ENCODE measurements at regions not wholly inside any gene's neighbourhood (a gene's known extent, or its start where the extent isn't known, plus 50 kb on each side); places are given as distances from the start of the nearest gene placed in this dataset.

- no peaks in the 10 kb centered on the region for H3K36me3 ChIP-seq (ENCODE audit: low read depth)
- H4K20me1 ChIP-seq (ENCODE audit: insufficient read depth) = no peaks in the 10 kb centered on the region
- no peak overlapping the region for H2AFZ ChIP-seq
- no peak overlapping the region for H3K4me3 ChIP-seq
- no peak overlapping the region for H3K27ac ChIP-seq
- H3F3A ChIP-seq (ENCODE audit: insufficient read depth) = no peaks in the 10 kb centered on the region
- in situ Hi-C loops (cut with MboI) = no loop called here
- no peak overlapping the region for H3K9ac ChIP-seq
- TF ChIP-seq EZH2phosphoT487 (IDR thresholded peaks at IDR 0.05; ENCODE audit: insufficient read depth, low read depth) (no peak), EZH2 (IDR thresholded peaks at IDR 0.05; ENCODE audit: insufficient read depth, poor library complexity, severe bottlenecking) (no peak)
- no peaks in the 10 kb centered on the region for H3K9me2 ChIP-seq (ENCODE audit: insufficient read depth)
- no peaks in the 10 kb centered on the region for H3K79me2 ChIP-seq (ENCODE audit: insufficient read depth)
- H3K4me1 ChIP-seq (ENCODE audit: insufficient read depth) = no peaks in the 10 kb centered on the region
- 35 to 49% methylated on average over 2 of the region's 2 CpGs for WGBS, 2 experiments (ENCODE audit: low coverage in 1 of 2, low lambda C conversion rate in 2 of 2, missing lambda C conversion rate in 2 of 2)
- no peak for DNase-seq
- H3K27me3 ChIP-seq (replicated peaks; ENCODE audit: insufficient read depth) = no peaks in the 10 kb centered on the region
- H3K4me2 ChIP-seq (ENCODE audit: unreplicated experiment) = no peak overlapping the region
- no peaks in the 10 kb centered on the region for H3K9me3 ChIP-seq (ENCODE audit: low read depth)
Measured at GRCh38 chr12:125944446-125944845, 879.2 kb downstream of the AACS start.

GRCh38 chr12:125949471-125949870 lies 884.2 kb downstream of the AACS start:
- Histone ChIP-seq H3K9me3 (ENCODE audit: low read depth) (no peaks in the 10 kb centered on the region), H3K9me2 (ENCODE audit: insufficient read depth) (no peaks in the 10 kb centered on the region), H4K20me1 (ENCODE audit: insufficient read depth) (no peaks in the 10 kb centered on the region), H3K27me3 (replicated peaks; ENCODE audit: insufficient read depth) (no peaks in the 10 kb centered on the region), H3K79me2 (ENCODE audit: insufficient read depth) (no peaks in the 10 kb centered on the region), H3K4me3 (no peak overlapping the region), H3K27ac (no peak overlapping the region), H3K36me3 (ENCODE audit: low read depth) (no peaks in the 10 kb centered on the region), H3K4me1 (ENCODE audit: insufficient read depth) (no peaks in the 10 kb centered on the region), H3K4me2 (ENCODE audit: unreplicated experiment) (no peak overlapping the region), H3F3A (ENCODE audit: insufficient read depth) (no peaks in the 10 kb centered on the region), H3K9ac (no peak overlapping the region), H2AFZ (no peak overlapping the region)
- no peak for DNase-seq
- in situ Hi-C loops (cut with MboI) = no loop called here
- 44% methylated on average over 7 of the region's 7 CpGs for WGBS, 2 experiments (ENCODE audit: low coverage in 1 of 2, low lambda C conversion rate in 2 of 2, missing lambda C conversion rate in 2 of 2)
- TF ChIP-seq EZH2 (IDR thresholded peaks at IDR 0.05; ENCODE audit: insufficient read depth, poor library complexity, severe bottlenecking) (no peak), EZH2phosphoT487 (IDR thresholded peaks at IDR 0.05; ENCODE audit: insufficient read depth, low read depth) (no peak)

- Histone ChIP-seq H3K36me3 (ENCODE audit: low read depth) (no peaks in the 10 kb centered on the region), H3K27ac (no peak overlapping the region), H3K4me3 (no peak overlapping the region), H3K4me1 (ENCODE audit: insufficient read depth) (no peaks in the 10 kb centered on the region), H3K27me3 (replicated peaks; ENCODE audit: insufficient read depth) (no peaks in the 10 kb centered on the region), H2AFZ (no peak overlapping the region), H3K79me2 (ENCODE audit: insufficient read depth) (no peaks in the 10 kb centered on the region), H3K4me2 (ENCODE audit: unreplicated experiment) (no peak overlapping the region), H3F3A (ENCODE audit: insufficient read depth) (no peaks in the 10 kb centered on the region), H4K20me1 (ENCODE audit: insufficient read depth) (no peaks in the 10 kb centered on the region), H3K9me3 (ENCODE audit: low read depth) (no peaks in the 10 kb centered on the region), H3K9me2 (ENCODE audit: insufficient read depth) (no peaks in the 10 kb centered on the region), H3K9ac (no peak overlapping the region)
- no peak for DNase-seq
- TF ChIP-seq EZH2 (IDR thresholded peaks at IDR 0.05; ENCODE audit: insufficient read depth, poor library complexity, severe bottlenecking) = no peak
- no peak for TF ChIP-seq EZH2phosphoT487 (IDR thresholded peaks at IDR 0.05; ENCODE audit: insufficient read depth, low read depth)
- 36 to 37% methylated on average over 4 of the region's 4 CpGs for WGBS, 2 experiments (ENCODE audit: low coverage in 1 of 2, low lambda C conversion rate in 2 of 2, missing lambda C conversion rate in 2 of 2)
- in situ Hi-C loops (cut with MboI) = no loop called here
Measured at GRCh38 chr12:125954362-125954761, 889.1 kb downstream of the AACS start.

- WGBS, 2 experiments (ENCODE audit: low coverage in 1 of 2, low lambda C conversion rate in 2 of 2, missing lambda C conversion rate in 2 of 2) = 36 to 42% methylated on average over 7 of the region's 7 CpGs
- no peak for DNase-seq
- no peaks in the 10 kb centered on the region for H3K9me2 ChIP-seq (ENCODE audit: insufficient read depth)
- no peak overlapping the region for H3K9ac ChIP-seq
- no peaks in the 10 kb centered on the region for H3K4me1 ChIP-seq (ENCODE audit: insufficient read depth)
- no peaks in the 10 kb centered on the region for H3F3A ChIP-seq (ENCODE audit: insufficient read depth)
- H3K79me2 ChIP-seq (ENCODE audit: insufficient read depth) = no peaks in the 10 kb centered on the region
- H2AFZ ChIP-seq = no peak overlapping the region
- no peaks in the 10 kb centered on the region for H3K36me3 ChIP-seq (ENCODE audit: low read depth)
- in situ Hi-C loops (cut with MboI) = no loop called here
- H3K9me3 ChIP-seq (ENCODE audit: low read depth) = no peaks in the 10 kb centered on the region
- H4K20me1 ChIP-seq (ENCODE audit: insufficient read depth) = no peaks in the 10 kb centered on the region
- H3K27ac ChIP-seq = no peak overlapping the region
- no peak overlapping the region for H3K4me3 ChIP-seq
- no peak for TF ChIP-seq EZH2 (IDR thresholded peaks at IDR 0.05; ENCODE audit: insufficient read depth, poor library complexity, severe bottlenecking)
- H3K4me2 ChIP-seq (ENCODE audit: unreplicated experiment) = no peak overlapping the region
- no peaks in the 10 kb centered on the region for H3K27me3 ChIP-seq (replicated peaks; ENCODE audit: insufficient read depth)
Measured at GRCh38 chr12:125956186-125956585, 891.0 kb downstream of the AACS start.

GRCh38 chr12:125966641-125967040 lies 901.4 kb downstream of the AACS start:
- Histone ChIP-seq H3K27me3 (replicated peaks; ENCODE audit: insufficient read depth) (no peaks in the 10 kb centered on the region), H3K36me3 (ENCODE audit: low read depth) (no peaks in the 10 kb centered on the region), H3K9me2 (ENCODE audit: insufficient read depth) (no peaks in the 10 kb centered on the region), H3K4me3 (no peak overlapping the region), H3K4me2 (ENCODE audit: unreplicated experiment) (no peak overlapping the region), H3K27ac (no peak overlapping the region), H3K4me1 (ENCODE audit: insufficient read depth) (no peaks in the 10 kb centered on the region), H3K9me3 (ENCODE audit: low read depth) (no peaks in the 10 kb centered on the region), H4K20me1 (ENCODE audit: insufficient read depth) (no peaks in the 10 kb centered on the region), H2AFZ (no peak overlapping the region), H3K9ac (no peak overlapping the region), H3F3A (ENCODE audit: insufficient read depth) (no peaks in the 10 kb centered on the region), H3K79me2 (ENCODE audit: insufficient read depth) (no peaks in the 10 kb centered on the region)
- in situ Hi-C loops (cut with MboI) = no loop called here
- DNase-seq = no peak
- 26 to 33% methylated on average over 7 of the region's 7 CpGs for WGBS, 2 experiments (ENCODE audit: low coverage in 1 of 2, low lambda C conversion rate in 2 of 2, missing lambda C conversion rate in 2 of 2)
- no peak for TF ChIP-seq EZH2 (IDR thresholded peaks at IDR 0.05; ENCODE audit: insufficient read depth, poor library complexity, severe bottlenecking)
- no peak for TF ChIP-seq EZH2phosphoT487 (IDR thresholded peaks at IDR 0.05; ENCODE audit: insufficient read depth, low read depth)

Measured in GM23248 (cell line).